Cardiac muscle cell (in vitro differentiated cells and primary cell): ENCODE measurements at regions not wholly inside any gene's neighbourhood (a gene's known extent, or its start where the extent isn't known, plus 50 kb on each side); places are given as distances from the start of the nearest gene placed in this dataset.

ENCODE experiments used
- DNase-seq, 2 donors: peaks; one replicate each; pipeline versions ENCODE4 v3.0.0 to v3.0.0-alpha.2; 2010 to 2017; ENCODE audit warnings: low read depth in 1 of 2, low spot score in 1 of 2
- H3K27ac ChIP-seq: fragments of 200-600 bp; sonication (generic); 2 replicates; pipeline ENCODE4 v1.5.1; 2016
- H3K27me3 ChIP-seq: fragments of 200-600 bp; sonication (generic); 2 replicates; pipeline ENCODE4 v1.6.0; 2016; ENCODE audit warnings: control low read depth
- H3K36me3 ChIP-seq: fragments of 200-600 bp; sonication (generic); 2 replicates; pipeline ENCODE4 v1.5.1; 2016; ENCODE audit warnings: control low read depth
- H3K4me1 ChIP-seq: fragments of 200-600 bp; sonication (generic); 2 replicates; pipeline ENCODE4 v1.8.1; 2017; ENCODE audit warnings: low read depth, mild to moderate bottlenecking, mixed run types
- H3K4me3 ChIP-seq: fragments of 200-600 bp; sonication (generic); 2 replicates; pipeline ENCODE4 v1.5.1; 2016; ENCODE audit warnings: mild to moderate bottlenecking
- H3K9me3 ChIP-seq: fragments of 200-600 bp; sonication (generic); 2 replicates; pipeline ENCODE4 v1.5.1; 2017; ENCODE audit warnings: low read depth, mild to moderate bottlenecking, control low read depth
- CTCF ChIP-seq: IDR thresholded peaks from 2 replicates; pipeline ENCODE4 v1.5.1; 2012; ENCODE audit warnings: low read depth, mild to moderate bottlenecking, low read length

- DNase-seq = no peak
- H3K36me3 ChIP-seq = no peaks in the 10 kb centered on the region
- no peak overlapping the region for H3K27ac ChIP-seq
- H3K4me1 ChIP-seq = peaks cover 3% of the 10 kb centered on the region
- no peak overlapping the region for H3K4me3 ChIP-seq
- H3K9me3 ChIP-seq = no peaks in the 10 kb centered on the region
- TF ChIP-seq CTCF = no peak
- no peaks in the 10 kb centered on the region for H3K27me3 ChIP-seq
Measured at GRCh38 chr9:75657015-75657414, 233.5 kb upstream of the PCSK5 start.

GRCh38 chr9:75658301-75658905 is 232.1 kb upstream of the PCSK5 start:
- Histone ChIP-seq H3K27me3 (no peaks in the 10 kb centered on the region), H3K4me1 (peaks cover 3% of the 10 kb centered on the region)
- no peak for TF ChIP-seq CTCF

GRCh38 chr9:75664597-75664996 is 225.9 kb upstream of the PCSK5 start:
- Histone ChIP-seq H3K4me1 (peaks cover 9% of the 10 kb centered on the region), H3K27me3 (no peaks in the 10 kb centered on the region), H3K27ac (no peak overlapping the region), H3K9me3 (no peaks in the 10 kb centered on the region), H3K4me3 (no peak overlapping the region), H3K36me3 (no peaks in the 10 kb centered on the region)
- no peak for DNase-seq
- no peak for TF ChIP-seq CTCF

More at GRCh38 chr9:75658301-75658905, 232.1 kb upstream of the PCSK5 start:
- DNase-seq = no peak
- no peak overlapping the region for H3K27ac ChIP-seq
- no peaks in the 10 kb centered on the region for H3K9me3 ChIP-seq
- no peak overlapping the region for H3K4me3 ChIP-seq
- no peaks in the 10 kb centered on the region for H3K36me3 ChIP-seq

- H3K27ac ChIP-seq = no peak overlapping the region
- H3K36me3 ChIP-seq = no peaks in the 10 kb centered on the region
- H3K4me1 ChIP-seq = peaks cover 22% of the 10 kb centered on the region
- no peak overlapping the region for H3K4me3 ChIP-seq
- DNase-seq = no peak
- H3K27me3 ChIP-seq = no peaks in the 10 kb centered on the region
- H3K9me3 ChIP-seq = no peaks in the 10 kb centered on the region
- TF ChIP-seq CTCF = no peak
Measured at GRCh38 chr9:75666856-75667554, 223.5 kb upstream of the PCSK5 start.

GRCh38 chr9:75669721-75670120 is 220.8 kb upstream of the PCSK5 start:
- H3K36me3 ChIP-seq = no peaks in the 10 kb centered on the region
- TF ChIP-seq CTCF = no peak
- peaks cover 22% of the 10 kb centered on the region for H3K4me1 ChIP-seq
- H3K4me3 ChIP-seq = no peak overlapping the region
- H3K27ac ChIP-seq = no peak overlapping the region
- DNase-seq = peak in 1 of 2 donors; percentile 37
- H3K9me3 ChIP-seq = no peaks in the 10 kb centered on the region
- no peaks in the 10 kb centered on the region for H3K27me3 ChIP-seq
